Breast epithelium (tissue), 3 donors: ENCODE measurements at regions not wholly inside any gene's neighbourhood (a gene's known extent, or its start where the extent isn't known, plus 50 kb on each side); places are given as distances from the start of the nearest gene placed in this dataset.

Experiments used
- CTCF ChIP-seq, 3 donors: fragments of 450-650 bp; IDR thresholded peaks; one replicate each; pipeline ENCODE4 v1.5.1; 2016 to 2017; ENCODE audit warnings: antibody characterized with exemption in 3 of 3, mild to moderate bottlenecking in 3 of 3, moderate library complexity in 3 of 3
- POLR2AphosphoS5 ChIP-seq, 3 donors: sonication (generic); formaldehyde crosslinking; IDR thresholded peaks; one replicate each; pipeline ENCODE4 v1.6.1; 2017; ENCODE audit warnings: antibody characterized with exemption in 3 of 3

- TF ChIP-seq CTCF (IDR thresholded peaks at IDR 0.05) (no peak), POLR2AphosphoS5 (IDR thresholded peaks at IDR 0.05) (no peak)
Measured at GRCh38 chrX:113384628-113385027, 544.0 kb upstream of the AMOT start.
